ENCODE measurements at regions not wholly inside any gene's neighbourhood (a gene's known extent, or its start where the extent isn't known, plus 50 kb on each side); places are given as distances from the start of the nearest gene placed in this dataset.

GRCh38 chr12:60853407-60853806 lies 1257.6 kb downstream of the SLC16A7 start:
- TF ChIP-seq, protein P1, sequence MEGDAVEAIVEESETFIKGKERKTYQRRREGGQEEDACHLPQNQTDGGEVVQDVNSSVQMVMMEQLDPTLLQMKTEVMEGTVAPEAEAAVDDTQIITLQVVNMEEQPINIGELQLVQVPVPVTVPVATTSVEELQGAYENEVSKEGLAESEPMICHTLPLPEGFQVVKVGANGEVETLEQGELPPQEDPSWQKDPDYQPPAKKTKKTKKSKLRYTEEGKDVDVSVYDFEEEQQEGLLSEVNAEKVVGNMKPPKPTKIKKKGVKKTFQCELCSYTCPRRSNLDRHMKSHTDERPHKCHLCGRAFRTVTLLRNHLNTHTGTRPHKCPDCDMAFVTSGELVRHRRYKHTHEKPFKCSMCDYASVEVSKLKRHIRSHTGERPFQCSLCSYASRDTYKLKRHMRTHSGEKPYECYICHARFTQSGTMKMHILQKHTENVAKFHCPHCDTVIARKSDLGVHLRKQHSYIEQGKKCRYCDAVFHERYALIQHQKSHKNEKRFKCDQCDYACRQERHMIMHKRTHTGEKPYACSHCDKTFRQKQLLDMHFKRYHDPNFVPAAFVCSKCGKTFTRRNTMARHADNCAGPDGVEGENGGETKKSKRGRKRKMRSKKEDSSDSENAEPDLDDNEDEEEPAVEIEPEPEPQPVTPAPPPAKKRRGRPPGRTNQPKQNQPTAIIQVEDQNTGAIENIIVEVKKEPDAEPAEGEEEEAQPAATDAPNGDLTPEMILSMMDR (IDR thresholded peaks at IDR 0.05): no peak
- TF ChIP-seq POLR2A (IDR thresholded peaks at IDR 0.05): no peak

Data from right lobe of liver (tissue), 4 donors.